NCI-H2196 treated with DMSO at 0.1 percent for 48 hours (cell line): ENCODE measurements at regions not wholly inside any gene's neighbourhood (a gene's known extent, or its start where the extent isn't known, plus 50 kb on each side); places are given as distances from the start of the nearest gene placed in this dataset.
"Not testable (repeated sequence)": the region's sequence is repeated elsewhere in the genome, so short reads cannot be mapped to it uniquely, and the experiment has no call there.

Source experiments
- DNase-seq: peaks from one replicate; lab custom pipeline; 2025; ENCODE audit not compliant: unreplicated experiment; lab: John Stamatoyannopoulos, UW

- no peak for DNase-seq
These were observed 357.0 kb downstream of the TMEM121 start for GRCh38 chr14:105883066-105884005.

- not testable (repeated sequence) for DNase-seq
These were observed 357.9 kb downstream of the TMEM121 start for GRCh38 chr14:105884192-105884807.

GRCh38 chr14:105884808-105885281 lies 358.5 kb downstream of the TMEM121 start:
- no peak for DNase-seq

GRCh38 chr14:105885561-105886320 lies 359.4 kb downstream of the TMEM121 start:
- no peak for DNase-seq

GRCh38 chr14:105886791-105887191 lies 360.4 kb downstream of the TMEM121 start:
- DNase-seq = not testable (repeated sequence)

- DNase-seq = no peak
These were observed 361.3 kb downstream of the TMEM121 start for GRCh38 chr14:105887692-105888091.

GRCh38 chr14:105888151-105888550 lies 361.8 kb downstream of the TMEM121 start:
- no peak for DNase-seq

GRCh38 chr14:105888784-105889665 lies 362.6 kb downstream of the TMEM121 start:
- no peak for DNase-seq

- no peak for DNase-seq
These were observed 363.5 kb downstream of the TMEM121 start for GRCh38 chr14:105889666-105890473.

- DNase-seq = no peak
These were observed 364.3 kb downstream of the TMEM121 start for GRCh38 chr14:105890474-105891220.

- DNase-seq = no peak
These were observed 364.8 kb downstream of the TMEM121 start for GRCh38 chr14:105891221-105891602.

- no peak for DNase-seq
These were observed 365.5 kb downstream of the TMEM121 start for GRCh38 chr14:105891631-105892452.

- not testable (repeated sequence) for DNase-seq
These were observed 366.4 kb downstream of the TMEM121 start for GRCh38 chr14:105892453-105893441.

- DNase-seq = not testable (repeated sequence)
These were observed 367.3 kb downstream of the TMEM121 start for GRCh38 chr14:105893686-105894085.

- no peak for DNase-seq
These were observed 368.0 kb downstream of the TMEM121 start for GRCh38 chr14:105894125-105894977.
